GM23338 (cell line): ENCODE measurements at regions not wholly inside any gene's neighbourhood (a gene's known extent, or its start where the extent isn't known, plus 50 kb on each side); places are given as distances from the start of the nearest gene placed in this dataset.

ENCODE experiments used
- CTCF ChIP-seq, 2 experiments: fragments of 200-600 bp in 1 of 2; sonication (generic) in 1 of 2; conservative IDR thresholded peaks; 2 replicates each; pipeline versions ENCODE4 v1.5.1 to v1.6.1; 2016 to 2017; ENCODE audit warnings: antibody characterized with exemption in 2 of 2, low read depth in 2 of 2, mild to moderate bottlenecking in 2 of 2, moderate library complexity in 1 of 2
- EZH2 ChIP-seq: fragments of 200-600 bp; sonication (generic); IDR thresholded peaks from one replicate; pipeline ENCODE4 v1.8.0; 2017; ENCODE audit warnings: antibody characterized with exemption, mild to moderate bottlenecking, low read depth; ENCODE audit not compliant: unreplicated experiment
- POLR2AphosphoS5 ChIP-seq: IDR thresholded peaks from 2 replicates; pipeline ENCODE4 v1.6.1; 2016; ENCODE audit warnings: antibody characterized with exemption, low read depth
- TF ChIP-seq, protein P1 (sequence below): IDR thresholded peaks from 2 replicates; pipeline ENCODE4 v1.6.1; 2016; ENCODE audit warnings: antibody characterized with exemption

DNA sequence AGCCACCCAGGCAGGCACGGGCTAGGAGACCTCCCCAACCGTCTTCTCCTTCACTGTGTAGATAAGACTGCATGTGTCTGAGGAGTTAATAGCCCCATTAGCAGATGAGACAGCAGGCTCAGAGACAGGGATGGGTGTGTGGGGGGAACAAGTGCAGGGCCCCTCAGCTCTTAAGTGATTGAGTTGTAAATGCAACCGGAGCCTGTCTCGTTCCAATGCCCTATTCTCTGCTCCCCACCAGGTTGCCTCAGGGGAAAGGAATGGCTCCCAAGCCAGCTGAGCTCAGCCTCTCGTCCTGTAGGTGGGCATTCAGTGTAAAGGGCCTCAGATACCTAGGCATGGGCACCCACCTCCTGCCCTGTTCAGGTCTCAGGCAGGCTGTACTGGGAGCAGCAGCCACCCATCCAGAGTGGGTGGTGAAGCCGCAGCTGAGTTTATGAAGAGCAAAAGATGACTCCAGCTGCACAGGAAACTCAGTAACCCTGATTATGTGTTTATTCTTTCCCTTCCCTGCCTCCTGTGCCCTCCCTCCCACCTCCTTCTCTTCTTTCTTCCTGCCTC is 87.3 kb downstream of the PJA1 start:
- TF ChIP-seq CTCF (conservative IDR thresholded peaks at IDR 0.05; ENCODE audit: low read depth in 2 of 2) (no peak), EZH2 (no peak), POLR2AphosphoS5 (no peak)
- TF ChIP-seq, protein P1, sequence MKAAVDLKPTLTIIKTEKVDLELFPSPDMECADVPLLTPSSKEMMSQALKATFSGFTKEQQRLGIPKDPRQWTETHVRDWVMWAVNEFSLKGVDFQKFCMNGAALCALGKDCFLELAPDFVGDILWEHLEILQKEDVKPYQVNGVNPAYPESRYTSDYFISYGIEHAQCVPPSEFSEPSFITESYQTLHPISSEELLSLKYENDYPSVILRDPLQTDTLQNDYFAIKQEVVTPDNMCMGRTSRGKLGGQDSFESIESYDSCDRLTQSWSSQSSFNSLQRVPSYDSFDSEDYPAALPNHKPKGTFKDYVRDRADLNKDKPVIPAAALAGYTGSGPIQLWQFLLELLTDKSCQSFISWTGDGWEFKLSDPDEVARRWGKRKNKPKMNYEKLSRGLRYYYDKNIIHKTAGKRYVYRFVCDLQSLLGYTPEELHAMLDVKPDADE, result no peak
